HG02884 (cell line): ENCODE measurements at regions not wholly inside any gene's neighbourhood (a gene's known extent, or its start where the extent isn't known, plus 50 kb on each side); places are given as distances from the start of the nearest gene placed in this dataset.
"Not testable (repeated sequence)": the region's sequence is repeated elsewhere in the genome, so short reads cannot be mapped to it uniquely, and the experiment has no call there.

Experiments used
- ATAC-seq: cut with Tn5 transposase; IDR thresholded peaks from one replicate; pipeline ENCODE4 v1.9.1; 2021; ENCODE audit warnings: mild to moderate bottlenecking, moderate library complexity; ENCODE audit not compliant: unreplicated experiment

- no peak for ATAC-seq
Measured at GRCh38 chr10:30560326-30560725, 69.2 kb downstream of the LYZL2 start.

- no peak for ATAC-seq
Measured at GRCh38 chr10:30559180-30559579, 70.4 kb downstream of the LYZL2 start.

GRCh38 chr10:30558411-30558810 lies 71.1 kb downstream of the LYZL2 start:
- no peak for ATAC-seq

GRCh38 chr10:30557884-30558283 lies 71.7 kb downstream of the LYZL2 start:
- no peak for ATAC-seq

- ATAC-seq: no peak
Measured at GRCh38 chr10:30556189-30556588, 73.4 kb downstream of the LYZL2 start.

- no peak for ATAC-seq
Measured at GRCh38 chr10:30555465-30555864, 74.1 kb downstream of the LYZL2 start.

GRCh38 chr10:30554440-30554825 lies 75.1 kb downstream of the LYZL2 start:
- ATAC-seq: no peak

GRCh38 chr10:30553626-30554439 lies 75.7 kb downstream of the LYZL2 start:
- ATAC-seq: no peak

- no peak for ATAC-seq
Measured at GRCh38 chr10:30553018-30553625, 76.4 kb downstream of the LYZL2 start.

GRCh38 chr10:30550967-30551815 lies 78.4 kb downstream of the LYZL2 start:
- ATAC-seq: no peak

GRCh38 chr10:30549134-30549687 lies 80.3 kb downstream of the LYZL2 start:
- ATAC-seq: not testable (repeated sequence)

- ATAC-seq: no peak
Measured at GRCh38 chr10:30546511-30546910, 83.0 kb downstream of the LYZL2 start.

- ATAC-seq: peak; percentile 36
Measured at GRCh38 chr10:30542895-30543288, 86.7 kb downstream of the LYZL2 start.

- ATAC-seq: peak; percentile 53
Measured at GRCh38 chr10:30542001-30542894, 87.3 kb downstream of the LYZL2 start.

GRCh38 chr10:30540276-30540675 lies 89.3 kb downstream of the LYZL2 start:
- no peak for ATAC-seq

- ATAC-seq: no peak
Measured at GRCh38 chr10:30538086-30538485, 91.5 kb downstream of the LYZL2 start.

GRCh38 chr10:30537586-30537985 lies 92.0 kb downstream of the LYZL2 start:
- no peak for ATAC-seq

- ATAC-seq: not testable (repeated sequence)
Measured at GRCh38 chr10:30537158-30537557, 92.4 kb downstream of the LYZL2 start.

- no peak for ATAC-seq
Measured at GRCh38 chr10:30536578-30536977, 93.0 kb downstream of the LYZL2 start.

- ATAC-seq: no peak
Measured at GRCh38 chr10:30535677-30536076, 93.9 kb downstream of the LYZL2 start.
